UCSD-AML1 (cell line): ENCODE measurements at regions not wholly inside any gene's neighbourhood (a gene's known extent, or its start where the extent isn't known, plus 50 kb on each side); places are given as distances from the start of the nearest gene placed in this dataset.

ENCODE experiments used
- DNase-seq: peaks from one replicate; lab custom pipeline; 2025; ENCODE audit not compliant: unreplicated experiment; lab: John Stamatoyannopoulos, UW

- DNase-seq, result no peak
Observed at GRCh38 chr12:28601570-28602058, 411.4 kb downstream of the CCDC91 start.

GRCh38 chr12:28602786-28603185 lies 412.5 kb downstream of the CCDC91 start:
- no peak for DNase-seq

- DNase-seq, result no peak
Observed at GRCh38 chr12:28603239-28603638, 413.0 kb downstream of the CCDC91 start.

GRCh38 chr12:28603801-28604200 lies 413.5 kb downstream of the CCDC91 start:
- DNase-seq, result no peak

- no peak for DNase-seq
Observed at GRCh38 chr12:28604240-28604639, 414.0 kb downstream of the CCDC91 start.

GRCh38 chr12:28606967-28607557 lies 416.8 kb downstream of the CCDC91 start:
- no peak for DNase-seq

GRCh38 chr12:28610401-28611114 lies 420.3 kb downstream of the CCDC91 start:
- DNase-seq, result no peak

GRCh38 chr12:28611115-28611435 lies 420.8 kb downstream of the CCDC91 start:
- no peak for DNase-seq

- no peak for DNase-seq
Observed at GRCh38 chr12:28611449-28611848, 421.2 kb downstream of the CCDC91 start.

GRCh38 chr12:28618171-28618570 lies 427.9 kb downstream of the CCDC91 start:
- DNase-seq, result no peak

- DNase-seq, result no peak
Observed at GRCh38 chr12:28618772-28619171, 428.5 kb downstream of the CCDC91 start.

- no peak for DNase-seq
Observed at GRCh38 chr12:28620281-28620680, 430.0 kb downstream of the CCDC91 start.

- DNase-seq, result no peak
Observed at GRCh38 chr12:28622406-28622805, 432.1 kb downstream of the CCDC91 start.

GRCh38 chr12:28626504-28626903 lies 436.2 kb downstream of the CCDC91 start:
- no peak for DNase-seq

- DNase-seq, result no peak
Observed at GRCh38 chr12:28629691-28630090, 439.4 kb downstream of the CCDC91 start.

GRCh38 chr12:28631831-28632230 lies 441.6 kb downstream of the CCDC91 start:
- no peak for DNase-seq

GRCh38 chr12:28640519-28640918 lies 450.3 kb downstream of the CCDC91 start:
- no peak for DNase-seq

- DNase-seq, result no peak
Observed at GRCh38 chr12:28645436-28645835, 455.2 kb downstream of the CCDC91 start.

- no peak for DNase-seq
Observed at GRCh38 chr12:28645891-28646290, 455.6 kb downstream of the CCDC91 start.

GRCh38 chr12:28650906-28651305 lies 460.6 kb downstream of the CCDC91 start:
- no peak for DNase-seq

- DNase-seq, result no peak
Observed at GRCh38 chr12:28652239-28652638, 462.0 kb downstream of the CCDC91 start.

GRCh38 chr12:28681980-28682379 lies 467.1 kb upstream of the FAR2 start:
- no peak for DNase-seq

GRCh38 chr12:28683366-28683765 lies 465.7 kb upstream of the FAR2 start:
- DNase-seq, result no peak
